CD4-positive, alpha-beta T cell (primary cell): ENCODE measurements at regions not wholly inside any gene's neighbourhood (a gene's known extent, or its start where the extent isn't known, plus 50 kb on each side); places are given as distances from the start of the nearest gene placed in this dataset.

Experiments
- ATAC-seq: fragments of 200-7000 bp; cut with Tn5 transposase; one replicate; pipeline ENCODE4 v1.10.0; 2022; ENCODE audit warnings: mild to moderate bottlenecking; ENCODE audit not compliant: poor library complexity
- CTCF ChIA-PET: fragments of 350-600 bp; sonication (Branson Sonifier 250); formaldehyde crosslinking; loops from one replicate; lab custom pipeline; 2021; ENCODE audit warnings: antibody characterized with exemption, inconsistent platforms; lab: Charles Lee
- POLR2A ChIA-PET: fragments of 350-600 bp; sonication (Branson Sonifier 250); formaldehyde crosslinking; loops from one replicate; lab custom pipeline; 2021; ENCODE audit warnings: antibody characterized with exemption, inconsistent platforms; lab: Charles Lee
- DNase-seq, 14 experiments: peaks; one replicate each; pipeline ENCODE4 v3.0.0-alpha.2; 2013 to 2020; ENCODE audit warnings: mixed read lengths in 2 of 14
- H3K27ac ChIP-seq, 2 donors: one replicate each; pipeline versions ENCODE4 v1.5.1 to v1.7.0; 2013; ENCODE audit warnings: low read length in 2 of 2, low read depth in 1 of 2, mild to moderate bottlenecking in 1 of 2
- H3K27me3 ChIP-seq, 2 experiments: 1 replicate in 1 of 2; 2 replicates in 1 of 2; pipeline versions ENCODE4 v1.6.1 to v1.7.0; 2013; ENCODE audit warnings: low read length in 2 of 2, control low read depth in 1 of 2, mild to moderate bottlenecking in 1 of 2, moderate library complexity in 1 of 2; ENCODE audit not compliant: insufficient read depth in 2 of 2, control insufficient read depth in 1 of 2
- H3K36me3 ChIP-seq: one replicate; pipeline ENCODE4 v1.6.1; 2013; ENCODE audit warnings: low read length, control low read depth; ENCODE audit not compliant: insufficient read depth
- H3K4me1 ChIP-seq: one replicate; pipeline ENCODE4 v1.6.1; 2013; ENCODE audit warnings: low read length, control low read depth; ENCODE audit not compliant: insufficient read depth
- H3K4me3 ChIP-seq: one replicate; pipeline ENCODE4 v1.5.1; 2013; ENCODE audit warnings: mild to moderate bottlenecking, low read length, moderate library complexity
- H3K9me3 ChIP-seq, 2 experiments: 1 replicate in 1 of 2; 2 replicates in 1 of 2; pipeline versions ENCODE4 v1.6.1 to v1.7.0; 2013; ENCODE audit warnings: low read length in 2 of 2, mild to moderate bottlenecking in 2 of 2, control low read depth in 1 of 2, moderate library complexity in 1 of 2; ENCODE audit not compliant: control insufficient read depth in 1 of 2, insufficient read depth in 1 of 2
- H3K27ac Mint-ChIP-seq: one replicate; pipeline ENCODE4 v1.8.0; 2020; ENCODE audit warnings: mixed read lengths
- H3K27me3 Mint-ChIP-seq: one replicate; pipeline ENCODE4 v1.8.0; 2021; ENCODE audit warnings: mixed read lengths
- H3K36me3 Mint-ChIP-seq: one replicate; pipeline ENCODE4 v1.8.0; 2021; ENCODE audit warnings: low read depth, mixed read lengths
- H3K4me1 Mint-ChIP-seq: one replicate; pipeline ENCODE4 v1.8.0; 2021; ENCODE audit warnings: low read depth, mixed read lengths
- H3K4me3 Mint-ChIP-seq: one replicate; pipeline ENCODE4 v1.8.0; 2020; ENCODE audit warnings: mild to moderate bottlenecking, mixed read lengths
- H3K9me3 Mint-ChIP-seq: one replicate; pipeline ENCODE4 v1.8.0; 2020; ENCODE audit warnings: mixed read lengths
- intact Hi-C, 2 experiments: fragments of 100-400 bp; cut with DNase I in 1 of 2; cut with micrococcal nuclease in 1 of 2; formaldehyde crosslinking; loops; one replicate each; pipeline versions ENCODE4 v1.15.1 to v1.9.0; 2023 to 2025; cut with DNase I, micrococcal nuclease
- TF ChIP-seq, protein P1 (sequence below): fragments of 200-600 bp; IDR thresholded peaks from one replicate; pipeline ENCODE4 v1.8.0; 2022; ENCODE audit warnings: antibody characterized with exemption, mild to moderate bottlenecking

DNA sequence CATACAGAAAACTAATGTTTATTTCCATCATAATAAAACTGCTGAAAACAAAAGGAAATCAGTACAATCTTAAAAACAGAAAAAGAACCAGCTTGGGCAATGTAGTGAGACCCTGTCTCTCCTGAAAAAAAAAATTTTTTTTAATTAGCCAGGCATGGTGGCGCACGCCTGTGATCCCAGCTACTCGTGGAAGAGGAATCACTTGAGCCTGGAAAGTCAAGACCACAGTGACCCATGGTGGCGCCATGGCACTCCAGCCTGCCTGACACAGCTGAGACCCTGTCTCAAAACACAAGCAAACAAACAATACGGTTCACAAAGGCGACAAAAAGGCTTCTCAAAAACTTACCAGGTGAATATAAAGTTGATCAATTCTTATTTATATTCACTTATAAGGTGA lies 289.7 kb downstream of the BRD1 start:
- TF ChIP-seq, protein P1, sequence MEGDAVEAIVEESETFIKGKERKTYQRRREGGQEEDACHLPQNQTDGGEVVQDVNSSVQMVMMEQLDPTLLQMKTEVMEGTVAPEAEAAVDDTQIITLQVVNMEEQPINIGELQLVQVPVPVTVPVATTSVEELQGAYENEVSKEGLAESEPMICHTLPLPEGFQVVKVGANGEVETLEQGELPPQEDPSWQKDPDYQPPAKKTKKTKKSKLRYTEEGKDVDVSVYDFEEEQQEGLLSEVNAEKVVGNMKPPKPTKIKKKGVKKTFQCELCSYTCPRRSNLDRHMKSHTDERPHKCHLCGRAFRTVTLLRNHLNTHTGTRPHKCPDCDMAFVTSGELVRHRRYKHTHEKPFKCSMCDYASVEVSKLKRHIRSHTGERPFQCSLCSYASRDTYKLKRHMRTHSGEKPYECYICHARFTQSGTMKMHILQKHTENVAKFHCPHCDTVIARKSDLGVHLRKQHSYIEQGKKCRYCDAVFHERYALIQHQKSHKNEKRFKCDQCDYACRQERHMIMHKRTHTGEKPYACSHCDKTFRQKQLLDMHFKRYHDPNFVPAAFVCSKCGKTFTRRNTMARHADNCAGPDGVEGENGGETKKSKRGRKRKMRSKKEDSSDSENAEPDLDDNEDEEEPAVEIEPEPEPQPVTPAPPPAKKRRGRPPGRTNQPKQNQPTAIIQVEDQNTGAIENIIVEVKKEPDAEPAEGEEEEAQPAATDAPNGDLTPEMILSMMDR = no peak
- H3K27ac Mint-ChIP-seq = no peak overlapping the region
- H3K36me3 ChIP-seq = no peaks in the 10 kb centered on the region
- DNase-seq (no peak), ATAC-seq (no peak)
- H3K27me3 Mint-ChIP-seq = no peaks in the 10 kb centered on the region
- H3K4me3 Mint-ChIP-seq = no peak overlapping the region
- no peaks in the 10 kb centered on the region for H3K4me1 ChIP-seq
- H3K4me1 Mint-ChIP-seq = no peaks in the 10 kb centered on the region
- H3K9me3 Mint-ChIP-seq = no peaks in the 10 kb centered on the region
- CTCF ChIA-PET = no interaction called here
- no peak overlapping the region for H3K4me3 ChIP-seq
- H3K9me3 ChIP-seq = no peaks in the 10 kb centered on the region
- H3K36me3 Mint-ChIP-seq = peaks cover 6% of the 10 kb centered on the region
- intact Hi-C loops = no loop called here
- no peaks in the 10 kb centered on the region for H3K27me3 ChIP-seq
- POLR2A ChIA-PET = no interaction called here
- no peak overlapping the region for H3K27ac ChIP-seq

DNA sequence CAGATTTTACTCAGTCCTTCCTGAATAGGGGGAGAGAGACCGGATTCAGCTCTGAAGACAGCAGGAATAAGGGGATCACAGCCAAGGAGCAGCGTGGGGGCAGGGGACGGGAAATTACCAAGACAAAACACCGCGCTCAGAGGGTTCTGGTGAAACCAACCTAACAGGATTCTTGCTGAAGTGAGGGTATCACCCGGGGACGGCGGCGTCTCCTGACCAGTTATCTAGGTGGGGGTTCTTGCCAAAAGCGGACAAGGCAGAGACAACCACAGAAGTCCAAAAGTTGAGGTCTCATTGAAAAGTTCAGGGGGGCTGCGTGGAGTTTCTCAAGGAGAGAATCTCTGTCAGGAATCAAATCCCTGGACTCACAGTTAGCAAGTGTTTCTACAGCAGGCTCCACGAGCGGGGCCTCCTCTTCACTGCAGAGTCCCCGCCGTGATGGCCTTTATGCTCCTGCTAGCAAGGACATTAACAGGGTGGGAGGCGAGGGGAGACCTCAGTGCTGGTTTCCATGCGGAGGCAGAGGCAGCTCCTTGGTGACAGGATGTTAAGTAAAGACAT lies 291.0 kb downstream of the BRD1 start:
- TF ChIP-seq, protein P1 = no peak
- Mint-ChIP-seq H3K4me1 (no peaks in the 10 kb centered on the region), H3K9me3 (no peaks in the 10 kb centered on the region), H3K4me3 (no peak overlapping the region), H3K36me3 (peaks cover 6% of the 10 kb centered on the region), H3K27ac (no peak overlapping the region), H3K27me3 (no peaks in the 10 kb centered on the region)
- no peaks in the 10 kb centered on the region for H3K36me3 ChIP-seq
- CTCF ChIA-PET = no interaction called here
- ATAC-seq = no peak
- DNase-seq = no peak
- H3K4me1 ChIP-seq = no peaks in the 10 kb centered on the region
- no peak overlapping the region for H3K27ac ChIP-seq
- POLR2A ChIA-PET = no interaction called here
- H3K27me3 ChIP-seq = no peaks in the 10 kb centered on the region
- intact Hi-C loops = no loop called here
- no peaks in the 10 kb centered on the region for H3K9me3 ChIP-seq
- no peak overlapping the region for H3K4me3 ChIP-seq

DNA sequence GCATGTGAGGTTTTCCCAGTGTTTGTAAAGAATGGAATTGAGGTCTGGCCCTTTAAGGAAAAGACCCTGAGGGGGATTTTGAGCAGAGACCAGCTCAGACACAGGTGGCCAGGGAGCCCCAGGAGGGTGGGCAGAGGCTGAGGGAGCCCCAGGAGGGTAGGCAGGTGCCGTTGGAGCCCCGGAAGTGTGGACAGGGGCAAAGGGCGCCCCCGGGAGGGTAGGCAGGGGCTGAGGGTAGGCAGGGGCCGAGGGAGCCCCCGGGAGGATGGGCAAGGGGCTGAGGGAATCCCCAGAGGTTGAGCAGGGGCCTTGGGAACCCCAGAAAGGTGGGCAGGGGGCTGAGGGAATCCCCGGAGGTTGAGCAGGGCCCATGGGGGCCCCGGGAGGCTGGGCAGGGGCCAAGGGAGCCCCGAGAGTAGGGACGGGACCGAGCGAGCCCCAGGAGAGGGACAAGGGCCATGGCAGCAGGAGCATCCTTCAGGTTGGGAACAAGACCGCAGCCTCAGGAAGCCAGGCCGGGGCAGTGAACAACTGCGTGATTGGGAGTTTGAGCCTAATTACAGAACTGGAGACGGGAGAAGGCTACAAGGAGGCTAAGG lies 292.0 kb downstream of the BRD1 start:
- ATAC-seq (no peak), DNase-seq (peak in 1 of 14 experiments; percentile 24)
- POLR2A ChIA-PET = no interaction called here
- H3K4me3 Mint-ChIP-seq = no peak overlapping the region
- intact Hi-C loops = no loop called here
- H3K9me3 Mint-ChIP-seq = no peaks in the 10 kb centered on the region
- Histone ChIP-seq H3K36me3 (no peaks in the 10 kb centered on the region), H3K27me3 (peaks cover 0 to 2% of the 10 kb centered on the region in 2 experiments), H3K4me1 (no peaks in the 10 kb centered on the region), H3K27ac (no peak overlapping the region), H3K9me3 (no peaks in the 10 kb centered on the region), H3K4me3 (no peak overlapping the region)
- peaks cover 6% of the 10 kb centered on the region for H3K36me3 Mint-ChIP-seq
- H3K27me3 Mint-ChIP-seq = no peaks in the 10 kb centered on the region
- TF ChIP-seq, protein P1 = no peak
- CTCF ChIA-PET = no interaction called here
- no peak overlapping the region for H3K27ac Mint-ChIP-seq
- no peaks in the 10 kb centered on the region for H3K4me1 Mint-ChIP-seq
